Suprapubic skin (tissue), 4 donors: ENCODE measurements at regions not wholly inside any gene's neighbourhood (a gene's known extent, or its start where the extent isn't known, plus 50 kb on each side); places are given as distances from the start of the nearest gene placed in this dataset.
"Not testable (repeated sequence)": the region's sequence is repeated elsewhere in the genome, so short reads cannot be mapped to it uniquely, and the experiment has no call there.

ENCODE experiments used
- DNase-seq, 2 donors: peaks; one replicate each; pipeline ENCODE4 v3.0.0-alpha.2; 2019; ENCODE audit warnings: low spot score in 2 of 2
- H3K27ac ChIP-seq: fragments of 200-600 bp; sonication (generic); one replicate; pipeline ENCODE4 v1.5.1; 2019
- H3K27me3 ChIP-seq: fragments of 200-600 bp; sonication (generic); one replicate; pipeline ENCODE4 v1.5.1; 2019
- H3K36me3 ChIP-seq: fragments of 200-600 bp; sonication (generic); one replicate; pipeline ENCODE4 v1.5.1; 2019
- H3K4me1 ChIP-seq: fragments of 200-600 bp; sonication (generic); one replicate; pipeline ENCODE4 v1.5.1; 2019
- H3K4me3 ChIP-seq: fragments of 200-600 bp; sonication (generic); one replicate; pipeline ENCODE4 v1.5.1; 2019; ENCODE audit warnings: mild to moderate bottlenecking
- H3K9me3 ChIP-seq: fragments of 200-600 bp; sonication (generic); one replicate; pipeline ENCODE4 v1.5.1; 2019
- EP300 ChIP-seq: sonication (generic); formaldehyde crosslinking; IDR thresholded peaks from one replicate; pipeline ENCODE4 v1.6.1; 2017; ENCODE audit warnings: antibody characterized with exemption
- POLR2A ChIP-seq, 2 donors: fragments of 450-650 bp; IDR thresholded peaks; one replicate each; pipeline ENCODE4 v1.6.1; 2017; ENCODE audit warnings: antibody characterized with exemption in 2 of 2, mild to moderate bottlenecking in 2 of 2, moderate library complexity in 2 of 2
- POLR2AphosphoS5 ChIP-seq, 3 donors: sonication (generic); formaldehyde crosslinking; IDR thresholded peaks; one replicate each; pipeline ENCODE4 v1.6.1; 2017; ENCODE audit warnings: antibody characterized with exemption in 3 of 3
- WGBS: methylation state at CpG from one replicate; pipeline ENCODE4 v1.1.5; 2018; 5-methylcytosine and 5-hydroxymethylcytosine counted together
- TF ChIP-seq, protein P1 (sequence below), 2 donors: fragments of 200-600 bp in 1 of 2; fragments of 450-650 bp in 1 of 2; sonication (generic) in 1 of 2; IDR thresholded peaks; one replicate each; pipeline ENCODE4 v1.5.1; 2016 to 2019; ENCODE audit warnings: antibody characterized with exemption in 2 of 2, mild to moderate bottlenecking in 1 of 2, moderate library complexity in 1 of 2

DNA sequence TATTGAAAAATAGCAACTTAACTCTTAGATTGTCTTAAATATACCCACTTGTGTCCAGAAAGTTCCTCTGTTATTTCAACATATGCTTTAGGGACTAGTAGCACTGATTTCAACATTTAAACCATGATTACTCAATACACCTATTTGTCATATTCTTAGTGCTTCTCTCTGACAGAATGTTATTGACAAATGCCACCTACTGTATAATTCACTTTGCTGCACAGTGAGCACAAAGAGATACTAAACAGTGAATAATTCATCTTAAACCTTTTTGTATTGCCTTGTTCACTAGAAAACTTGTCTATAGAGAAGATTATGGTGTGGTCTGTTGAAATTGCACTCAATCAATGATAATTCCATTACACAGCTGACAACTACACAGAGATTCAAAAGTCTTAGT lies 692.6 kb downstream of the PCDH17 start:
- Histone ChIP-seq H3K36me3 (no peaks in the 10 kb centered on the region), H3K4me1 (no peaks in the 10 kb centered on the region)

GRCh38 chr13:58329746-58330145 lies 698.2 kb downstream of the PCDH17 start:
- Histone ChIP-seq H3K27me3 (no peaks in the 10 kb centered on the region), H3K9me3 (no peaks in the 10 kb centered on the region), H3K4me3 (no peak overlapping the region), H3K27ac (no peak overlapping the region), H3K36me3 (no peaks in the 10 kb centered on the region), H3K4me1 (no peaks in the 10 kb centered on the region)
- TF ChIP-seq POLR2A (IDR thresholded peaks at IDR 0.05) (no peak), EP300 (no peak), POLR2AphosphoS5 (IDR thresholded peaks at IDR 0.05) (no peak)
- TF ChIP-seq, protein P1, sequence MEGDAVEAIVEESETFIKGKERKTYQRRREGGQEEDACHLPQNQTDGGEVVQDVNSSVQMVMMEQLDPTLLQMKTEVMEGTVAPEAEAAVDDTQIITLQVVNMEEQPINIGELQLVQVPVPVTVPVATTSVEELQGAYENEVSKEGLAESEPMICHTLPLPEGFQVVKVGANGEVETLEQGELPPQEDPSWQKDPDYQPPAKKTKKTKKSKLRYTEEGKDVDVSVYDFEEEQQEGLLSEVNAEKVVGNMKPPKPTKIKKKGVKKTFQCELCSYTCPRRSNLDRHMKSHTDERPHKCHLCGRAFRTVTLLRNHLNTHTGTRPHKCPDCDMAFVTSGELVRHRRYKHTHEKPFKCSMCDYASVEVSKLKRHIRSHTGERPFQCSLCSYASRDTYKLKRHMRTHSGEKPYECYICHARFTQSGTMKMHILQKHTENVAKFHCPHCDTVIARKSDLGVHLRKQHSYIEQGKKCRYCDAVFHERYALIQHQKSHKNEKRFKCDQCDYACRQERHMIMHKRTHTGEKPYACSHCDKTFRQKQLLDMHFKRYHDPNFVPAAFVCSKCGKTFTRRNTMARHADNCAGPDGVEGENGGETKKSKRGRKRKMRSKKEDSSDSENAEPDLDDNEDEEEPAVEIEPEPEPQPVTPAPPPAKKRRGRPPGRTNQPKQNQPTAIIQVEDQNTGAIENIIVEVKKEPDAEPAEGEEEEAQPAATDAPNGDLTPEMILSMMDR (IDR thresholded peaks at IDR 0.05) = no peak
- WGBS = 86% methylated on average over 5 of the region's 5 CpGs
- no peak for DNase-seq

More for the DNA sequence above, 692.6 kb downstream of the PCDH17 start:
- H3K9me3 ChIP-seq = no peaks in the 10 kb centered on the region
- TF ChIP-seq, protein P1 (IDR thresholded peaks at IDR 0.05) = no peak
- TF ChIP-seq EP300 (no peak), POLR2A (IDR thresholded peaks at IDR 0.05) (no peak), POLR2AphosphoS5 (IDR thresholded peaks at IDR 0.05) (no peak)
- H3K27ac ChIP-seq = no peak overlapping the region
- no peak overlapping the region for H3K4me3 ChIP-seq
- no peak for DNase-seq
- H3K27me3 ChIP-seq = no peaks in the 10 kb centered on the region

- Histone ChIP-seq H3K36me3 (no peaks in the 10 kb centered on the region), H3K4me1 (no peaks in the 10 kb centered on the region), H3K27me3 (no peaks in the 10 kb centered on the region), H3K9me3 (no peaks in the 10 kb centered on the region), H3K4me3 (no peak overlapping the region), H3K27ac (no peak overlapping the region)
- no peak for DNase-seq
- TF ChIP-seq POLR2AphosphoS5 (IDR thresholded peaks at IDR 0.05) (no peak), POLR2A (IDR thresholded peaks at IDR 0.05) (no peak), EP300 (no peak)
- TF ChIP-seq, protein P1 (IDR thresholded peaks at IDR 0.05) = no peak
These were observed 709.4 kb downstream of the PCDH17 start for GRCh38 chr13:58340895-58341294.

DNA sequence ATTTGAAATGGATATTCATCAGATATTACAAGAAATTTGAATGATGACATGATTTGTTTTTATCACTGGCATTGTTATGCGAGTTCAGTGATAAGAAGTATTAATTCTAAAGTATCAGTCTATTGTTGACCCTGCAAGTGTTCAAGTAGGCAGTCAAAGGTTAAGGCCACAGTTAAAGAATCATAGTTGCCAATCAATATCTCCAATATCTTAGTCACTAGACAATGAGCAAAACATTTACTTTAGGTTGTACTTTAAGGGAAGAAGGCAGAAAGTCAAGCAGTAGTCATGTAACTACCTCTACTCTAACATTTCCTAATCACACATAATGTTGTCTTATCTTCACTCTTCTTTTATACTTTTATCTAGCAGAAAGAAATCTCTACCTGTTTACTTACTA lies 709.8 kb downstream of the PCDH17 start:
- Histone ChIP-seq H3K9me3 (no peaks in the 10 kb centered on the region), H3K36me3 (no peaks in the 10 kb centered on the region), H3K4me1 (no peaks in the 10 kb centered on the region), H3K27me3 (no peaks in the 10 kb centered on the region), H3K27ac (no peak overlapping the region), H3K4me3 (no peak overlapping the region)
- WGBS = 90% methylated on average over 1 of the region's 1 CpG
- DNase-seq = no peak
- no peak for TF ChIP-seq POLR2AphosphoS5 (IDR thresholded peaks at IDR 0.05)
- no peak for TF ChIP-seq POLR2A (IDR thresholded peaks at IDR 0.05)
- TF ChIP-seq EP300 = no peak
- TF ChIP-seq, protein P1 (IDR thresholded peaks at IDR 0.05) = no peak

- TF ChIP-seq EP300 = no peak
- no peak for TF ChIP-seq POLR2A (IDR thresholded peaks at IDR 0.05)
- TF ChIP-seq POLR2AphosphoS5 (IDR thresholded peaks at IDR 0.05) = no peak
- TF ChIP-seq, protein P1 (IDR thresholded peaks at IDR 0.05) = no peak
- Histone ChIP-seq H3K9me3 (no peaks in the 10 kb centered on the region), H3K4me1 (no peaks in the 10 kb centered on the region), H3K27ac (no peak overlapping the region), H3K27me3 (no peaks in the 10 kb centered on the region), H3K36me3 (no peaks in the 10 kb centered on the region), H3K4me3 (no peak overlapping the region)
- 58% methylated on average over 3 of the region's 3 CpGs for WGBS
- no peak for DNase-seq
These were observed 711.5 kb downstream of the PCDH17 start for GRCh38 chr13:58343076-58343475.

DNA sequence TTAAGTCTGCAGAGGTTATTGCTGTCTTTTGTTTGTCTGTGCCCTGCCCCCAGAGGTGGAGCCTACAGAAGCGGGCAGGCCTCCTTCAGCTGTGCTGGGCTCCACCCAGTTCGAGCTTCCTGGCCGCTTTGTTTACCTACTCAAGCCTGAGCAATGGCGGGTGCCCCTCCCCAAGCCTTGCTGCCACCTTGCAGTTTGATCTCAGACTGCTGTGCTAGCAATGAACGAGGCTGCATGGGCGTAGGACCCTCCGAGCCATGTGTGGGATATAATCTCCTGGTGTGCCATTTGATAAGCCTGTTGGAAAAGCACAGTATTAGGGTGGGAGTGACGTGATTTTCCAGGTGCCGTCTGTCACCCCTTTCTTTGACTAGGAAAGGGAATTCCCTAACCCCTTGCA lies 720.6 kb downstream of the PCDH17 start:
- WGBS = 83% methylated on average over 6 of the region's 9 CpGs
- H3K27me3 ChIP-seq, H3K27ac ChIP-seq, H3K4me3 ChIP-seq, H3K9me3 ChIP-seq, DNase-seq, H3K36me3 ChIP-seq, H3K4me1 ChIP-seq: not testable (repeated sequence)
